BJ (cell line): ENCODE measurements at regions not wholly inside any gene's neighbourhood (a gene's known extent, or its start where the extent isn't known, plus 50 kb on each side); places are given as distances from the start of the nearest gene placed in this dataset.

ENCODE experiments used
- CTCF ChIA-PET: fragments of 350-600 bp; formaldehyde crosslinking; extraction: SDS; loops from one replicate; lab custom pipeline; 2021; ENCODE audit warnings: antibody characterized with exemption, inconsistent platforms; lab: Yijun Ruan, JAX
- POLR2A ChIA-PET: fragments of 300-600 bp; sonication (Branson Sonifier 250); formaldehyde crosslinking; extraction: SDS; loops from one replicate; lab custom pipeline; 2021; ENCODE audit warnings: antibody characterized with exemption; lab: Charles Lee
- DNase-seq: peaks from one replicate; pipeline ENCODE4 v3.0.0-alpha.2; 2011; ENCODE audit warnings: low read depth
- H3K27me3 ChIP-seq: 2 replicates; pipeline ENCODE4 v1.6.0; 2011; ENCODE audit warnings: low read length; ENCODE audit not compliant: control insufficient read depth, insufficient read depth
- H3K36me3 ChIP-seq: 2 replicates; pipeline ENCODE4 v1.5.1; 2011; ENCODE audit warnings: low read length; ENCODE audit not compliant: control insufficient read depth, insufficient read depth
- H3K4me3 ChIP-seq: 2 replicates; pipeline ENCODE4 v1.5.1; 2011; ENCODE audit warnings: low read depth, mild to moderate bottlenecking, control low read depth, low read length
- CTCF ChIP-seq: IDR thresholded peaks from 2 replicates; pipeline ENCODE4 v1.5.1; 2011; ENCODE audit warnings: low read depth, mild to moderate bottlenecking, control low read depth, inconsistent platforms, low read length, moderate library complexity; ENCODE audit not compliant: insufficient read depth

- no peak for TF ChIP-seq CTCF
- Histone ChIP-seq H3K27me3 (no peaks in the 10 kb centered on the region), H3K4me3 (no peak overlapping the region), H3K36me3 (no peaks in the 10 kb centered on the region)
- DNase-seq = no peak
- ChIA-PET CTCF (interaction anchor here (0.7 kb wide), 1 partner anchor 180 kb away, joined by 3 read pairs; no protein-coding TSS in a partner anchor), POLR2A (no interaction called here)
Measured at GRCh38 chr1:194598098-194598497, 1411.7 kb upstream of the B3GALT2 start.

GRCh38 chr1:194586302-194586701, 1399.9 kb upstream of the B3GALT2 start:
- no peak for TF ChIP-seq CTCF
- Histone ChIP-seq H3K36me3 (no peaks in the 10 kb centered on the region), H3K4me3 (no peak overlapping the region), H3K27me3 (no peaks in the 10 kb centered on the region)
- CTCF ChIA-PET = no interaction called here
- no peak for DNase-seq
- POLR2A ChIA-PET = no interaction called here

GRCh38 chr1:194584052-194584451, 1397.6 kb upstream of the B3GALT2 start:
- H3K27me3 ChIP-seq = no peaks in the 10 kb centered on the region
- ChIA-PET CTCF (interaction anchor here (1.5 kb wide), 1 partner anchor 9 kb away, joined by 4 read pairs; no protein-coding TSS in a partner anchor), POLR2A (no interaction called here)
- DNase-seq = no peak
- H3K4me3 ChIP-seq = no peak overlapping the region
- no peaks in the 10 kb centered on the region for H3K36me3 ChIP-seq
- no peak for TF ChIP-seq CTCF

GRCh38 chr1:194570476-194570875, 1384.1 kb upstream of the B3GALT2 start:
- H3K36me3 ChIP-seq = no peaks in the 10 kb centered on the region
- no peak for TF ChIP-seq CTCF
- CTCF ChIA-PET = no interaction called here
- POLR2A ChIA-PET = no interaction called here
- no peaks in the 10 kb centered on the region for H3K27me3 ChIP-seq
- H3K4me3 ChIP-seq = no peak overlapping the region
- peak; percentile 12 for DNase-seq

GRCh38 chr1:194568610-194569009, 1382.2 kb upstream of the B3GALT2 start:
- DNase-seq = no peak
- ChIA-PET POLR2A (no interaction called here), CTCF (no interaction called here)
- no peaks in the 10 kb centered on the region for H3K36me3 ChIP-seq
- no peaks in the 10 kb centered on the region for H3K27me3 ChIP-seq
- no peak for TF ChIP-seq CTCF
- no peak overlapping the region for H3K4me3 ChIP-seq
